Uterus (tissue), 2 donors: ENCODE measurements at regions not wholly inside any gene's neighbourhood (a gene's known extent, or its start where the extent isn't known, plus 50 kb on each side); places are given as distances from the start of the nearest gene placed in this dataset.

Experiments used
- POLR2A ChIP-seq, 2 donors: fragments of 450-650 bp; IDR thresholded peaks; one replicate each; pipeline ENCODE4 v1.6.1; 2016; ENCODE audit warnings: antibody characterized with exemption in 2 of 2, mild to moderate bottlenecking in 1 of 2, moderate library complexity in 1 of 2
- TF ChIP-seq, protein P1 (sequence below), 4 experiments: fragments of 200-600 bp in 2 of 4; fragments of 450-650 bp in 2 of 4; sonication (generic) in 2 of 4; IDR thresholded peaks; one replicate each; pipeline ENCODE4 v1.5.1; 2016 to 2019; ENCODE audit warnings: antibody characterized with exemption in 4 of 4, mild to moderate bottlenecking in 2 of 4, moderate library complexity in 1 of 4

DNA sequence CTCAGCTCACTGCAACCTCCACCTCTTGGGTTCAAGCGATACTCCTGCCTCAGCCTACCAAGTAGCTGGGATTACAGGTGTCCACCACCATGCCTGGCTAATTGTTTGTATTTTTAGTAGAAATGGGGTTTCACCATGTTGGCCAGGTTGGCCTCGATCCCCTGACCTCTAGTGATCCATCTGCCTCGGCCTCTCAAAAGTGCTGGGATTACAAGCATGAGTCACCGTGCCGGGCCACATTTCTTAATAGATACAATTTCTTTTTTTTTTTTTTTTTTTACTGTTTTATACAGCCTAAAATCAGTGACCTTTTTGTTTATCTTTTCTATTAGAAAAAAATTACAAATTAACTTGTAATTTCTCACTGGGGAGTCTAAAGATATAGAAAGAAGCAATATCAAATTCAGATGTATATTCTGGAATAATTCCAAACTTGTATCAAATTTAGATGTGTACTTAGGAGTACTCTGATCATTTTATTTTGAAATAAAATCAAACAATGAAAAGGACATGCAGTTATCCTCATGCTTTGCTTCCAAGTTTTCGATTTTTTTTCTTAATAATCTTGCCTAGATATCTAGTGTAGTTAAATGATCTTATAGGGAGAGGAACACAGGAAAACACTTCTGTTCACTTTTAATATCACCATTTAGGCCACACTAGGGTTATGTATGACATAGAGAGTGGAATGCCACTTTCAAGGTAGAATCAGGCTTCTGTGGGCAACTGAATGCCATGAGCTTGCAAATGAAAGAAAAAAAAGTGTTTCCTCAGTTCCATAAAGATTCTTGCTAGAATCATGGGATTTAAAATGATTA lies 1089.3 kb downstream of the SUCLG1 start:
- TF ChIP-seq, protein P1, sequence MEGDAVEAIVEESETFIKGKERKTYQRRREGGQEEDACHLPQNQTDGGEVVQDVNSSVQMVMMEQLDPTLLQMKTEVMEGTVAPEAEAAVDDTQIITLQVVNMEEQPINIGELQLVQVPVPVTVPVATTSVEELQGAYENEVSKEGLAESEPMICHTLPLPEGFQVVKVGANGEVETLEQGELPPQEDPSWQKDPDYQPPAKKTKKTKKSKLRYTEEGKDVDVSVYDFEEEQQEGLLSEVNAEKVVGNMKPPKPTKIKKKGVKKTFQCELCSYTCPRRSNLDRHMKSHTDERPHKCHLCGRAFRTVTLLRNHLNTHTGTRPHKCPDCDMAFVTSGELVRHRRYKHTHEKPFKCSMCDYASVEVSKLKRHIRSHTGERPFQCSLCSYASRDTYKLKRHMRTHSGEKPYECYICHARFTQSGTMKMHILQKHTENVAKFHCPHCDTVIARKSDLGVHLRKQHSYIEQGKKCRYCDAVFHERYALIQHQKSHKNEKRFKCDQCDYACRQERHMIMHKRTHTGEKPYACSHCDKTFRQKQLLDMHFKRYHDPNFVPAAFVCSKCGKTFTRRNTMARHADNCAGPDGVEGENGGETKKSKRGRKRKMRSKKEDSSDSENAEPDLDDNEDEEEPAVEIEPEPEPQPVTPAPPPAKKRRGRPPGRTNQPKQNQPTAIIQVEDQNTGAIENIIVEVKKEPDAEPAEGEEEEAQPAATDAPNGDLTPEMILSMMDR (IDR thresholded peaks at IDR 0.05) = no peak
- no peak for TF ChIP-seq POLR2A (IDR thresholded peaks at IDR 0.05)
